HepG2 (cell line): ENCODE measurements at regions not wholly inside any gene's neighbourhood (a gene's known extent, or its start where the extent isn't known, plus 50 kb on each side); places are given as distances from the start of the nearest gene placed in this dataset.

ENCODE experiments used
- ATAC-seq: fragments of 200-7000 bp; cut with Tn5 transposase; 3 replicates; pipeline ENCODE4 v1.9.1; 2020; ENCODE audit warnings: mild to moderate bottlenecking, moderate library complexity
- BruUV-seq: library from RNA; stranded (reverse); fragments of 400-500 nt; replicated peaks from 2 replicates; lab custom pipeline; 2021; lab: Mats Ljungman, UMichigan
- CTCF ChIA-PET: fragments of 300-600 bp; formaldehyde crosslinking; extraction: SDS; loops from one replicate; lab custom pipeline; 2021; ENCODE audit warnings: low total read pairs, inconsistent platforms, low intra/inter-chr PET ratio; lab: Yijun Ruan, JAX
- POLR2A ChIA-PET: fragments of 350-600 bp; sonication (Branson Sonifier 250); formaldehyde crosslinking; loops from one replicate; lab custom pipeline; 2020; ENCODE audit warnings: antibody characterized with exemption, inconsistent platforms; lab: Yijun Ruan, JAX
- DNase-seq: peaks from one replicate; pipeline ENCODE4 v3.0.0-alpha.2; 2015; ENCODE audit warnings: low spot score
- FAIRE-seq: peaks from 3 replicates; lab custom pipeline; 2011; peaks lifted over from hg19 to GRCh38; lab: Jason Lieb, UNC
- H2AFZ ChIP-seq: one replicate; pipeline ENCODE4 v1.6.1; 2011; ENCODE audit warnings: low read length, inconsistent platforms
- H3K27ac ChIP-seq: fragments of 300-600 bp; 3 replicates; pipeline ENCODE4 v1.8.0; 2011; ENCODE audit warnings: mixed run types, mild to moderate bottlenecking, mixed read lengths, low read length, inconsistent platforms; ENCODE audit not compliant: insufficient read depth; ENCODE audit errors: extremely low read length
- H3K27me3 ChIP-seq, 2 experiments: fragments of 200-600 bp in 1 of 2; 2 replicates in 1 of 2; 3 replicates in 1 of 2; pipeline versions ENCODE4 v1.6.0 to v1.8.0; 2011; ENCODE audit warnings: low read length in 2 of 2, mild to moderate bottlenecking in 2 of 2, moderate library complexity in 2 of 2, inconsistent platforms in 1 of 2; ENCODE audit not compliant: insufficient read depth in 2 of 2, control insufficient read depth in 1 of 2
- H3K36me3 ChIP-seq, 2 experiments: fragments of 200-600 bp in 1 of 2; replicated peaks in 1 of 2; 2 replicates in 1 of 2; 3 replicates in 1 of 2; pipeline versions ENCODE4 v1.5.1 to v1.8.0; 2011; ENCODE audit warnings: low read length in 2 of 2, inconsistent platforms in 1 of 2; ENCODE audit not compliant: insufficient read depth in 2 of 2, control insufficient read depth in 1 of 2
- H3K4me1 ChIP-seq: 2 replicates; pipeline ENCODE4 v1.5.1; 2012; ENCODE audit warnings: low read length, inconsistent platforms; ENCODE audit not compliant: insufficient read depth
- H3K4me2 ChIP-seq: 2 replicates; pipeline ENCODE4 v1.6.0; 2011; ENCODE audit warnings: low read depth, low read length, inconsistent platforms
- H3K4me3 ChIP-seq, 3 experiments: fragments of 200-600 bp in 1 of 3; sonication (generic), shearing (Covaris generic) in 1 of 3; replicated peaks in 1 of 3; 2 replicates each; pipeline ENCODE4 v1.5.1; 2011 to 2016; ENCODE audit warnings: low read length in 3 of 3, inconsistent platforms in 2 of 3, low read depth in 2 of 3, mild to moderate bottlenecking in 2 of 3, control low read depth in 1 of 3, mixed read lengths in 1 of 3; ENCODE audit not compliant: insufficient read depth in 1 of 3
- H3K79me2 ChIP-seq: one replicate; pipeline ENCODE4 v1.6.1; 2011; ENCODE audit warnings: low read length, inconsistent platforms; ENCODE audit not compliant: insufficient read depth
- H3K9ac ChIP-seq: 2 replicates; pipeline ENCODE4 v1.6.0; 2011; ENCODE audit warnings: mild to moderate bottlenecking, low read depth, low read length, inconsistent platforms; ENCODE audit not compliant: insufficient read depth
- H3K9me3 ChIP-seq: 2 replicates; pipeline ENCODE4 v1.5.1; 2012; ENCODE audit warnings: mild to moderate bottlenecking, low read length
- H4K20me1 ChIP-seq: 2 replicates; pipeline ENCODE4 v1.6.0; 2011; ENCODE audit warnings: inconsistent platforms, mild to moderate bottlenecking, low read length, moderate library complexity; ENCODE audit not compliant: insufficient read depth
- ATRX ChIP-seq: sonication (generic); formaldehyde crosslinking; IDR thresholded peaks from 2 replicates; pipeline ENCODE4 v1.4.0; 2020; ENCODE audit warnings: missing genetic modification reagents, borderline replicate concordance
- CBFB ChIP-seq: sonication (generic); formaldehyde crosslinking; IDR thresholded peaks from 2 replicates; pipeline ENCODE4 v1.4.0; 2020; ENCODE audit warnings: missing genetic modification reagents
- FOXK2 ChIP-seq: fragments of 450-650 bp; IDR thresholded peaks from 2 replicates; pipeline ENCODE4 v1.6.1; 2016
- SAFB2 ChIP-seq: sonication (generic); formaldehyde crosslinking; IDR thresholded peaks from 2 replicates; pipeline ENCODE4 v1.5.1; 2020; ENCODE audit warnings: missing genetic modification reagents, low read depth, mild to moderate bottlenecking, borderline replicate concordance
- THAP11 ChIP-seq: IDR thresholded peaks from 2 replicates; pipeline ENCODE4 v1.6.1; 2016; ENCODE audit warnings: missing biosample characterization, missing genetic modification reagents
- ZKSCAN8 ChIP-seq: IDR thresholded peaks from 2 replicates; pipeline ENCODE4 v1.6.1; 2016; ENCODE audit warnings: borderline replicate concordance, missing genetic modification reagents, missing compliant biosample characterization
- ZNF337 ChIP-seq: sonication (generic); formaldehyde crosslinking; IDR thresholded peaks from 2 replicates; pipeline ENCODE4 v1.5.1; 2020; ENCODE audit warnings: missing genetic modification reagents, low read depth, mild to moderate bottlenecking, borderline replicate concordance
- ZNF567 ChIP-seq: sonication (generic); formaldehyde crosslinking; IDR thresholded peaks from 2 replicates; pipeline ENCODE4 v1.8.1; 2023; ENCODE audit warnings: mild to moderate bottlenecking, missing genetic modification reagents, borderline replicate concordance
- ZNF577 ChIP-seq: sonication (generic); formaldehyde crosslinking; IDR thresholded peaks from 2 replicates; pipeline ENCODE4 v1.4.0; 2020; ENCODE audit warnings: mild to moderate bottlenecking, low read depth, missing genetic modification reagents, borderline replicate concordance
- ZNF850 ChIP-seq: sonication (generic); formaldehyde crosslinking; conservative IDR thresholded peaks from 2 replicates; pipeline ENCODE4 v1.9.0; 2021; ENCODE audit warnings: mild to moderate bottlenecking, missing genetic modification reagents
- WGBS: methylation state at CpG from one replicate; pipeline ENCODE4 v1.1.6; 2017; ENCODE audit warnings: low lambda C conversion rate; 5-methylcytosine and 5-hydroxymethylcytosine counted together
- in situ Hi-C: cut with HindIII; loops from 2 replicates; pipeline ENCODE4 v1.10.0; 2017; ENCODE audit warnings: low pct_unique_long_range_greater_than_20kb; ENCODE audit not compliant: extremely low pct_ligation_motif_present
- intact Hi-C: fragments of 100-400 bp; cut with micrococcal nuclease; formaldehyde crosslinking; loops from one replicate; pipeline ENCODE4 v1.10.0; 2022; ENCODE audit not compliant: unreplicated experiment
- TF ChIP-seq, protein P1 (sequence below): sonication (generic); formaldehyde crosslinking; IDR thresholded peaks from 2 replicates; pipeline ENCODE4 v1.8.1; 2023; ENCODE audit warnings: missing genetic modification reagents, mild to moderate bottlenecking, borderline replicate concordance
- TF ChIP-seq, protein P2 (sequence below): IDR thresholded peaks from 2 replicates; pipeline ENCODE4 v1.6.1; 2016; ENCODE audit warnings: low read depth, missing genetic modification reagents, missing compliant biosample characterization

DNA sequence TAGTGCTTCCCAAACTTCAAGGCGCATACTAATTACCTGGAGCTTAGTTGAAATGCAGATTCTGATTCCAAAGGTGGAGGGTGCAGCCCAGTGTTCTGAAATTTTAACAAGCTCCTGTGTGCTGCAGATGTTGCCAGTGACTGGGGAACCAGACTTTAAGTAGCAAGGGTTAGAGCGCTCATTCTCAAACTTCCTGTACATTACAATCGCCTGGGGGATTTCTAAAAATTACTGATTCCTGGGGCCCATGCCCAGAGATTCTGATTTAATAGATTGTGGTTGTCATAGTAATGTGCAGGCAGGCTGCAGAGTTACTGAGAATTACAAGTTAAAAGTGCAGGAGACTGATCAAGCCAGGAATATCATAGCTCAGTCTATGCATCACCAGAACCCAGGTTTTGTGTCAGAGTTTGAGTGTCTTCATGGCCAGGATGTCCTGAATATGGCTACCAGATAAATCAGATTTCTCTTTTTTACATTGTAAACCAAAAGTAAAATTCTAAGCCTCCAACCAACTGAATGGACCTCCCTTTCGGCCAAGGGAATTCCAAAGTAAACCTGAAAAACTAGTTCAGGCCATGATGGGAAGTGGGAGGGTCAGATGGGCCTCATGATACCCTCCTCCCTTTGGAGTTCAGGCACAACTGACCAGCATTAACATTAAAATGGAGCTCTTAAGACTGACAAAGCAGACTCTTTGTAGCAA, 121.6 kb downstream of the ATXN3L start:
- H3K4me2 ChIP-seq, result no peak overlapping the region
- intact Hi-C loops, result no loop called here
- CTCF ChIA-PET, result no interaction called here
- no peak overlapping the region for H3K27ac ChIP-seq
- no peak overlapping the region for H2AFZ ChIP-seq
- no peak for FAIRE-seq
- no peaks in the 10 kb centered on the region for H3K36me3 ChIP-seq
- H3K9me3 ChIP-seq, result no peaks in the 10 kb centered on the region
- H3K4me1 ChIP-seq, result no peaks in the 10 kb centered on the region
- no peak for TF ChIP-seq ZNF577 (CRISPR knock-in tag)
- TF ChIP-seq, all 625 proteins: peak for 0
- POLR2A ChIA-PET, result no interaction called here
- no peak overlapping the region for H3K9ac ChIP-seq
- DNase-seq (no peak), ATAC-seq (no peak)
- no TSS peak for BruUV-seq
- no peaks in the 10 kb centered on the region for H3K27me3 ChIP-seq
- 11% methylated on average over 1 of the region's 4 CpGs for WGBS
- in situ Hi-C loops, result no loop called here
- no peaks in the 10 kb centered on the region for H4K20me1 ChIP-seq
- no peak overlapping the region for H3K4me3 ChIP-seq
- H3K79me2 ChIP-seq, result no peaks in the 10 kb centered on the region

DNA sequence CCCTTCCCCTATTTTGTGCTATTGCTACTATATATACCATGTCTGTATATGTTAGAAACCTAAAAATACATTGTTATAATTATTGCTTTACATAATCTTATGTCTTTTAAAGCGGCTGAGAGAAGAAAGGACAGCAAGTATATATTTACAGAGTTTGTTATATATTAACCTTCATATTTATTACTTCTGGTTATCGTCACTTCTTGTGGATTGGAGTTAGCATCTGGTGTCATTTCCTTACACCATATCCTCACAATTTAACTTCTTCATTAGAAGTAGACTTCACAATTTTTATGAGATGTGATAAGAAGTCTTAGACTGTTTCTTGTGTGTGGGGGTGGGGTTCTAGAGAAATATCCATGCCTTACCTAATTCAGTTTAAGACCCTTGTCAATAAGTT, 123.1 kb downstream of the ATXN3L start:
- in situ Hi-C loops, result no loop called here
- Histone ChIP-seq H3K4me3 (no peak overlapping the region), H3K9me3 (no peaks in the 10 kb centered on the region), H3K4me2 (no peak overlapping the region), H3K9ac (no peak overlapping the region), H3K27me3 (no peaks in the 10 kb centered on the region), H3K27ac (no peak overlapping the region), H4K20me1 (no peaks in the 10 kb centered on the region), H3K4me1 (no peaks in the 10 kb centered on the region), H2AFZ (no peak overlapping the region), H3K36me3 (no peaks in the 10 kb centered on the region), H3K79me2 (no peaks in the 10 kb centered on the region)
- POLR2A ChIA-PET, result no interaction called here
- intact Hi-C loops, result no loop called here
- FAIRE-seq, result no peak
- 10% methylated on average over 2 of the region's 2 CpGs for WGBS
- BruUV-seq, result no TSS peak
- no peak for ATAC-seq
- DNase-seq, result no peak
- CTCF ChIA-PET, result no interaction called here
- no peak for TF ChIP-seq ZKSCAN8 (CRISPR knock-in tag)
- no peak for TF ChIP-seq ZNF567 (CRISPR knock-in tag)
- TF ChIP-seq ATRX (CRISPR knock-in tag), result no peak
- TF ChIP-seq FOXK2, result no peak
- no peak for TF ChIP-seq THAP11
- TF ChIP-seq, protein P1, sequence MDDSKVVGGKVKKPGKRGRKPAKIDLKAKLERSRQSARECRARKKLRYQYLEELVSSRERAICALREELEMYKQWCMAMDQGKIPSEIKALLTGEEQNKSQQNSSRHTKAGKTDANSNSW (CRISPR knock-in tag), result no peak
- TF ChIP-seq CBFB (CRISPR knock-in tag), result no peak
- TF ChIP-seq, protein P2, sequence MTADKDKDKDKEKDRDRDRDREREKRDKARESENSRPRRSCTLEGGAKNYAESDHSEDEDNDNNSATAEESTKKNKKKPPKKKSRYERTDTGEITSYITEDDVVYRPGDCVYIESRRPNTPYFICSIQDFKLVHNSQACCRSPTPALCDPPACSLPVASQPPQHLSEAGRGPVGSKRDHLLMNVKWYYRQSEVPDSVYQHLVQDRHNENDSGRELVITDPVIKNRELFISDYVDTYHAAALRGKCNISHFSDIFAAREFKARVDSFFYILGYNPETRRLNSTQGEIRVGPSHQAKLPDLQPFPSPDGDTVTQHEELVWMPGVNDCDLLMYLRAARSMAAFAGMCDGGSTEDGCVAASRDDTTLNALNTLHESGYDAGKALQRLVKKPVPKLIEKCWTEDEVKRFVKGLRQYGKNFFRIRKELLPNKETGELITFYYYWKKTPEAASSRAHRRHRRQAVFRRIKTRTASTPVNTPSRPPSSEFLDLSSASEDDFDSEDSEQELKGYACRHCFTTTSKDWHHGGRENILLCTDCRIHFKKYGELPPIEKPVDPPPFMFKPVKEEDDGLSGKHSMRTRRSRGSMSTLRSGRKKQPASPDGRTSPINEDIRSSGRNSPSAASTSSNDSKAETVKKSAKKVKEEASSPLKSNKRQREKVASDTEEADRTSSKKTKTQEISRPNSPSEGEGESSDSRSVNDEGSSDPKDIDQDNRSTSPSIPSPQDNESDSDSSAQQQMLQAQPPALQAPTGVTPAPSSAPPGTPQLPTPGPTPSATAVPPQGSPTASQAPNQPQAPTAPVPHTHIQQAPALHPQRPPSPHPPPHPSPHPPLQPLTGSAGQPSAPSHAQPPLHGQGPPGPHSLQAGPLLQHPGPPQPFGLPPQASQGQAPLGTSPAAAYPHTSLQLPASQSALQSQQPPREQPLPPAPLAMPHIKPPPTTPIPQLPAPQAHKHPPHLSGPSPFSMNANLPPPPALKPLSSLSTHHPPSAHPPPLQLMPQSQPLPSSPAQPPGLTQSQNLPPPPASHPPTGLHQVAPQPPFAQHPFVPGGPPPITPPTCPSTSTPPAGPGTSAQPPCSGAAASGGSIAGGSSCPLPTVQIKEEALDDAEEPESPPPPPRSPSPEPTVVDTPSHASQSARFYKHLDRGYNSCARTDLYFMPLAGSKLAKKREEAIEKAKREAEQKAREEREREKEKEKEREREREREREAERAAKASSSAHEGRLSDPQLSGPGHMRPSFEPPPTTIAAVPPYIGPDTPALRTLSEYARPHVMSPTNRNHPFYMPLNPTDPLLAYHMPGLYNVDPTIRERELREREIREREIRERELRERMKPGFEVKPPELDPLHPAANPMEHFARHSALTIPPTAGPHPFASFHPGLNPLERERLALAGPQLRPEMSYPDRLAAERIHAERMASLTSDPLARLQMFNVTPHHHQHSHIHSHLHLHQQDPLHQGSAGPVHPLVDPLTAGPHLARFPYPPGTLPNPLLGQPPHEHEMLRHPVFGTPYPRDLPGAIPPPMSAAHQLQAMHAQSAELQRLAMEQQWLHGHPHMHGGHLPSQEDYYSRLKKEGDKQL (CRISPR knock-in tag), result no peak
- no peak for TF ChIP-seq ZNF337 (CRISPR knock-in tag)
- TF ChIP-seq ZNF850 (CRISPR knock-in tag), result no peak
- TF ChIP-seq SAFB2 (CRISPR knock-in tag), result no peak
